GM19328 (cell line): ENCODE measurements at regions not wholly inside any gene's neighbourhood (a gene's known extent, or its start where the extent isn't known, plus 50 kb on each side); places are given as distances from the start of the nearest gene placed in this dataset.

Experiments
- ATAC-seq: cut with Tn5 transposase; IDR thresholded peaks from one replicate; pipeline ENCODE4 v1.9.1; 2021; ENCODE audit warnings: mild to moderate bottlenecking, moderate library complexity; ENCODE audit not compliant: unreplicated experiment

- ATAC-seq: no peak
Observed at GRCh38 chr2:226407135-226407534, 392.5 kb downstream of the IRS1 start.

DNA sequence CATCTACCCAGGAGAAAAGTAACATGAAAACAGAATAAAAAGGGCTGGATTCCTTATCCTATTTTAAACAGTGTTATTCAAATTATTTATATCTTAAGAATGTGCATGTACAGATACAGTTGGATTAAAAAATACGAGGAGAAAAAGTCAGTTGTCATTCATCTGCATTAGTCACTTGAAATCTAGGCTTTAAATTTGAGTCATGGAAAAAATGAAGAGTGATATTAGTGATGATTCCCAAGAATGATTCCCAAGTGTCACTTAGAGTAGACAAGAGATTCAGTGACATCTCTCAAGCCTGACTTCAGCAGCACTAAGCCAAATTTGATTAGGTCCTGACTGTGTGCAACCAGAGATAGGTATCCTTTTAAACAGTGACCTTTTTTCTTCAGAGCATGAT is 394.2 kb downstream of the IRS1 start:
- ATAC-seq: no peak

- no peak for ATAC-seq
Observed at GRCh38 chr2:226403369-226403768, 396.3 kb downstream of the IRS1 start.

GRCh38 chr2:226399006-226399405 is 400.6 kb downstream of the IRS1 start:
- no peak for ATAC-seq

DNA sequence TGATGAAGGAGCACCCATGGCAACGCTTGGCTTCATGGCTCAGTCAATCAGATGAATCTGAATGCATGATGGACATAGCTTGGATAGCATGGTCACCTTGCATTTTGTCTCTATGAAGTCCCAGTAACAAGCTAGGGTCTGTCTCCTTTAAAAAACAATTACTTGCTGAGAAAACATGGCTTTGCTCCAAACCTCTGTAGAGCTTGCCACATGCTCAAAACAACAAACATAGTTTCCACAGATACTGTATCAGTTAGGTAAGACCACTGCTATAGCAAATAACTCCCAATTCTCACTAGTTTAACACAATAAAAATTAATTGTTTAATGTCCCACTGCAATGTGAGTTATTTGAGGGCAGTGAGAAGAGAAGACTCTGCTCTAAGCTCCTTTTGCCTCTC is 401.0 kb downstream of the IRS1 start:
- no peak for ATAC-seq

- no peak for ATAC-seq
Observed at GRCh38 chr2:226396541-226396940, 403.1 kb downstream of the IRS1 start.

- no peak for ATAC-seq
Observed at GRCh38 chr2:226387499-226387942, 412.1 kb downstream of the IRS1 start.

DNA sequence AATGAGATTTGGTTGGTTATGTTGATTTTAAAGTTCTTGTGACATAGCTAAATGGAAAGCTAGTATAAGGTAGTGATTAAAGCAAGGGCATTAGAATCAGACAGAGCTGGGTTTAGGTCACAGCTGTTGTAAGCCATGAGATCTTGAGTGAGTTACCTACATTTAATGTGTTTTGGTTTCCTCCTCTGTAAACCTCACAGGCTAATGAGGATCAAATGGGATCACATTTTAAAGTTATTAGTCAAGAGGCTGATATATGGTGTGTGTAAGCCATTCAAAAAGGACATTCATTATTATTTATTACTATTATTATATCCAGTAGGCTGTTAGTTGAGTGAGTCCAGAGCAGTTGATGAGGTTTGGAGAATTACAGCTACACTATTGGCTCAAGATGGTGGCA is 416.2 kb downstream of the IRS1 start:
- ATAC-seq: no peak

- ATAC-seq: no peak
Observed at GRCh38 chr2:226380679-226381078, 418.9 kb downstream of the IRS1 start.

DNA sequence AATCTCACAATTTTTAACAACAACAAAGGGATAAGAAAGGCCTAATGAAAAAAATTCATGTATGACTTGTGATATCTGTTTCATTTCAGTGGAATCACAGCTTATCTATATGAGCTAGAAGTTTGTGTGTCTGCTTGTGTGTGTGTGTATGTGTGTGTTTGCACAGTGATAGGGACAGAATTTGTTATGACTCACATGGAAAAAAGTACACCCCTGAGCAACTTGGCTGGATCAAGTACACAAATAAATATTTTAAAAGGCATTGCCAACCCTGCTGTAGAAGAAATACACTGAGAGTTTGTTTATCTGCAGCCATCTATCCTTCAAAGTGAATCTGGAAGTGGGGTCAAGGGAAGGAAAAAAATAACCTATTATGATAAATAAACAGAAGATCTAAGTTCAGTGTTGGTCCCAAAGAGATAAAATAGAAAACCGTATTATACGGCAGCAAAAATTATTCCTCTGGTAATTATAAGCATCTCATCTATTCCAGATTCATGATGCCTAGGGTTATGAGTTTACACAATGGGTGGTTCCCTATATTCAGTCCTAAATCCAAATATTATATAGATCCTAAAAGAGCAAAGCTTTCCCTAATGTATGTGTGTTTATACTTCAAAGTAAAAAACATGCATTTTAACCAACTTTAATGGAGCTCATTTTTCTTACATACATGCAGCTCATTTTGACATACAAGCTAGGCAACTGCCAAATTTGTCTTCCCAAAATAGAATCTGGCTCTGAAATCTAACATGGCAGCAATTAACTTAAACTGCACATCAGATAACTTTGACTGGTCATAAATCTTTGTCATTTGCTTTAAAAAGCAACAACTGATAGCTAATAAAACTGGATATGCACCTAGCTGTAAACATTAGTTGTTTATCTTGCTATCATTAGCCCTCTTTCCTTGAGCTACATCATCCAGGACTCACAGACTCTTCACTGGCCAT is 420.6 kb downstream of the IRS1 start:
- ATAC-seq: no peak

DNA sequence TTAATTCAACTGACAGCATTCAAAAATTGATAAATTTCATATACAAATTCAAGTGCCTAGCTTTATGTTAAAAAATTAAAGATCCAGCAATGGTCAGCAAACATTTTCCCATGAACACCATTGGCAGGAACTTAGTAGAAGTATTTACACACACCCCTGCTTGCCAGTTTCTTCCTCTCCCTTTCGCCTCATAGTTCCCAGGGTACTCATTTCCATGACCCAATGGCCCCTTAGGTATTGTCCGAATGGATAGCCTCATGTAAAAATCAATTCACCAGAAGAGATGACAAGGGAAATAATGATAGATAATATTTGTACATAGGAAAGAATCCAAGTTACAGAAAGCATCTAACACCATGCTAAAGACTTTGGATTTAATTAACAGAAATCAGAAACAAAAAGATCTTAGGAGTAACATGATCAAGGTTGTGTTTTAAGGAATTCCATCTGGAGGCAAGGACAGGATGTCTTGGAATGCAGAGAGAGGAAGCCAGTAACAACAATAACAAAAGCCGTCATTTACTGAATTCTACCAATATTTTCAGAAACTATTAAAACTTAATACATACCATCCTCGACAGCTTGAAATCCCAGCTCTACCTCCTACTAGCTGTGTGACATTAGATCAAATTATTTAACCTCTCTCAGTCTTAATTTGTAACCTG is 423.0 kb downstream of the IRS1 start:
- ATAC-seq: no peak

GRCh38 chr2:226366920-226367319 is 432.7 kb downstream of the IRS1 start:
- no peak for ATAC-seq

DNA sequence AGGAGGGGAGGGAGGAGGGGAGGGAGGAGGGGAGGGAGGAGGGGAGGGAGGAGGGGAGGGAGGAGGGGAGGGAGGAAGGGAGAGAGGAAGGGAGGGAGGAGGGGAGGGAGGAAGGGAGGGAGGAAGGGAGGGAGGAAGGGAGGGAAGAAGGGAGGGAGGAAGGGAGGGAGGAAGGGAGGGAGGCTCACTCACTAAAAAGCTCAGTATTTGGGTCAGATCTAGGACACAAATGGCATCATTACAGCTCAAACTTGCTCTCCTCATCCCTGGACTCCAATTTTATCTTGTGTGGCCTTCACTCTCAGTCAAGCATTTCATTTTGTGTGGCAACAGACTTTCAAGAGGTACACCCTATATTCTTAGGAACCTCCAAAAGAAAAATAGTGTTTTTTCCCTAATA is 435.4 kb downstream of the IRS1 start:
- ATAC-seq: no peak

DNA sequence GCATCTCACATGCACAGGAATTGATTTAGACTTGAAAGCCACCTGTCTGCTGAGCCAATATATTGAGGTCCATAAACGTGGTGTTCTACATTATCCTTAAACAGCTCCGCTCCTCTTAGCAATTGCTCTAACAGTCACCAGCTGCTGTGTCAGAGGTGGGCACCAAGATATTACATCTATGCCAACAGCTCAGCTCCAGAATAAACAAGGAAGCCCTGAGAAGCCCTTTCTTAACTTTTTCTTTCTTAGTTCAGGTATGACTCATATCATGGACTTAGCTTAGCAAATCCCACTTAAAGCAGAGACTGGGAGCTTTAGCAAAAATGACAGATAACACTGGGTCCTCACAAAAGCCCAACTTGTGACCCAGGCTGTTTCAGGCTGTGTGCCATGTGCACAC is 436.6 kb downstream of the IRS1 start:
- no peak for ATAC-seq

DNA sequence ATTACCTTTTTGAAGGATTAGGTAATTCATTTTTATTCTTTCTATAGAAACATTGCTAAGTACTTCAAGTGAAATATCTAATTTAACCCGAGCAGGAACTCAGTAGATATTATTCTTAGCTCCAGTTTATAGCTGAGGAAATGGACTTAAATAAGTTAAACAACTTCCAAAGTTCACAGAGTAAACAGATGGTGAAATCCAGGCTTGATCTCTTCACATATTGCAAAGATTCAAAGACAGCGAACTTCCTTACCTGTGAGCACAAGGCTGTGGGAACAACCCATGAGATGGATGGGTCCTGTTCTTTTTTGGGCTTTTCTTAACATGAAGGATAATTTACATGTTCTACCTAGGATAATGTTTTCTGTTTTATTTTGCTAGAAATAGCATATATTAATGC is 439.0 kb downstream of the IRS1 start:
- no peak for ATAC-seq

- ATAC-seq: no peak
Observed at GRCh38 chr2:226358688-226359087, 440.9 kb downstream of the IRS1 start.

- ATAC-seq: no peak
Observed at GRCh38 chr2:226357816-226358215, 441.8 kb downstream of the IRS1 start.

DNA sequence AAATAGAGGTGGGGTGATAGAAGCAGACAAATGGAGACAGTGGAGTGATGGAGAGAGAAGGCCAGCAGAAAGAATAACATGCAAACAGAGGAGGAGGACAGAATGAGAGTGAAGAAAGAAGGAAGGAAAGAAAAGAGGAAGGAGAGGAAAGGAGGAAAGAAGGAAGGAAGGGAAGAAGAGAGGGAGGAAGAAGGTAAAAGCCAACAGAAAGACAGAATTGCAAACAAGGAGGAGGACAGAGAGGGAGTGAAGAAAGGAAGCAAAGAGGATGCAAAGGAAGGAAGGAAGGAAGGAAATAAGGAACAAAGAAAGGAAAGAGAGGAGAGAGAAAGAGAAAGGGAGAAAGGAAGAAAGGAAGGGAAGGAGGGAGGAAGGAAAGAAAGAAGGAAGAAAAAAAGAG is 444.0 kb downstream of the IRS1 start:
- no peak for ATAC-seq

DNA sequence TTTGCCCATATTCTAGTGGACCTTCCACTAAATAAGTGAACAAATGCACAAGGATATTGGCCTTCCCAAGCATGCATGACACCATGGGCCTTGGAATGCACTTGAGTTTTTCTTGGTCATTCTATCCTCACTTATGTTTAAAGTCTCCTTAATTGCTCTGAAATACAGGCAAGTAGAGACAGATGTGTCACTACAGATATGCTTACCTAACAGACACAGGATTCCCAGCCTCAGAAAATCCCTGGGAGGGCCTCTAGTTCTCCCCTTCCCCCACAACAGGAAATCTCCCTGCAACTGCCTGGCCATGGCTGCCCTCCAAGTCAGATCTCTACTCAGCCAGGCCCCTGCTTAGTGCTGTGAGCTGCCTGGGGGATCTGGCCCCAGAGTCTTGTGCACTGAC is 445.2 kb downstream of the IRS1 start:
- no peak for ATAC-seq

- ATAC-seq: no peak
Observed at GRCh38 chr2:226352941-226353560, 446.6 kb downstream of the IRS1 start.

DNA sequence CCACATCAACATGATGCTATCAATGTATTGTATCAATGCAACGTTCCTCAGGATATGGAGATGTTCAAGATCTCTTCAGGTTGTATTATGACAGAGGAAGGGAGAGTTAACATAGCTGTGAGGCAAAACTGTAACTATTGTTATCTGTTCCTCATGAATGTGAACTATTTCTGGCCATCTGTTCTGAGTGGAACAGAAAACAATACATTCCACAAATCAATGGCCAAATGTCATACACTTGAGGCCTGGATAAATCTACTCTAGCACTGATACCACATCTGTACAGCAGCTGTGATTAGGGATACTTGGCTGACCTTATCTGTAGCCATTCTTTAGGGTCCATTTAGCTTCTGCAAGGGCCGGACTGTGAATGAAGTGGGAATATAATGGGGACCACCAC is 447.9 kb downstream of the IRS1 start:
- ATAC-seq: no peak

DNA sequence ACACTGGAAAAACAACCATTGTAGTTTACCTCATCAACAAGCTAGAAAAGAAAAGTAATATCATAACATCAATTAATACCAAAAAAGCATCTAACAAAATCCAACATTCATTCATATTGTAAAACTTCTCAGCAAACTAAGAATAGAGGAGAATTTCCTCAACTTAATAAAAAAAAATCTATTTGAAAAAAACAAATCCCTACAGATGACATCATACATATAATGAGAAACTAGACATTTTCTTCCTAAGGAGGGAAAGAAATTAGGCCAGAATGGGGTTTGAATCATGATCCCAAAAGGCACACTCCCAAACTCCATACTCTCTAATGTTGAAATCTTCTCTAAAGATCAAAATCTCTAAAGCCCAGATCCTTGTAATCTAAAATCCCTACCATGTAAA is 460.0 kb downstream of the IRS1 start:
- ATAC-seq: no peak
